H9 (cell line): ENCODE measurements at regions not wholly inside any gene's neighbourhood (a gene's known extent, or its start where the extent isn't known, plus 50 kb on each side); places are given as distances from the start of the nearest gene placed in this dataset.

Experiments used
- DNase-seq: peaks from one replicate; pipeline ENCODE4 v3.0.0-alpha.2; 2017
- H2AFZ ChIP-seq: one replicate; pipeline ENCODE4 v1.6.1; 2013; ENCODE audit warnings: mild to moderate bottlenecking, low read length, control low read depth, moderate library complexity
- H2AK5ac ChIP-seq: 2 replicates; pipeline ENCODE4 v1.6.1; 2013; ENCODE audit warnings: low read length, control low read depth, mixed read lengths; ENCODE audit not compliant: insufficient read length
- H2BK120ac ChIP-seq: one replicate; pipeline ENCODE4 v1.6.1; 2013; ENCODE audit warnings: low read depth, mild to moderate bottlenecking, low read length, control low read depth, inconsistent platforms; ENCODE audit not compliant: poor library complexity, severe bottlenecking
- H2BK12ac ChIP-seq: 2 replicates; pipeline ENCODE4 v1.6.1; 2013; ENCODE audit warnings: low read length, control low read depth, mixed read lengths, low read depth; ENCODE audit not compliant: insufficient read length
- H2BK15ac ChIP-seq: 2 replicates; pipeline ENCODE4 v1.6.1; 2013; ENCODE audit warnings: low read depth, low read length, control low read depth
- H2BK20ac ChIP-seq: one replicate; pipeline ENCODE4 v1.6.1; 2013; ENCODE audit warnings: low read depth, mild to moderate bottlenecking, low read length, control low read depth, inconsistent platforms; ENCODE audit not compliant: poor library complexity, severe bottlenecking
- H2BK5ac ChIP-seq: 2 replicates; pipeline ENCODE4 v1.6.1; 2013; ENCODE audit warnings: low read length, control low read depth, mixed read lengths; ENCODE audit not compliant: insufficient read length
- H3K14ac ChIP-seq: 2 replicates; pipeline ENCODE4 v1.6.1; 2013; ENCODE audit warnings: low read length, control low read depth; ENCODE audit not compliant: insufficient read depth
- H3K18ac ChIP-seq: 2 replicates; pipeline ENCODE4 v1.6.1; 2013; ENCODE audit warnings: low read depth, mild to moderate bottlenecking, mixed read lengths, low read length, control low read depth; ENCODE audit not compliant: insufficient read length
- H3K23ac ChIP-seq: 2 replicates; pipeline ENCODE4 v1.6.1; 2013; ENCODE audit warnings: low read length, control low read depth, mixed read lengths, low read depth; ENCODE audit not compliant: insufficient read length
- H3K23me2 ChIP-seq: 2 replicates; pipeline ENCODE4 v1.6.1; 2013; ENCODE audit warnings: low read depth, mild to moderate bottlenecking, mixed read lengths, low read length, control low read depth; ENCODE audit not compliant: insufficient read length, poor library complexity, severe bottlenecking
- H3K27ac ChIP-seq: 2 replicates; pipeline ENCODE4 v1.5.1; 2013; ENCODE audit warnings: low read length, control low read depth, mixed read lengths, low read depth; ENCODE audit not compliant: insufficient read length
- H3K27me3 ChIP-seq: 2 replicates; pipeline ENCODE4 v1.6.1; 2013; ENCODE audit warnings: low read length, control low read depth, inconsistent platforms; ENCODE audit not compliant: insufficient read depth
- H3K4ac ChIP-seq: 2 replicates; pipeline ENCODE4 v1.6.1; 2013; ENCODE audit warnings: low read depth, mild to moderate bottlenecking, control low read depth, inconsistent platforms, low read length, moderate library complexity
- H3K4me1 ChIP-seq: 2 replicates; pipeline ENCODE4 v1.6.1; 2013; ENCODE audit warnings: low read length, control low read depth, inconsistent platforms; ENCODE audit not compliant: insufficient read depth
- H3K4me2 ChIP-seq: 2 replicates; pipeline ENCODE4 v1.6.1; 2013; ENCODE audit warnings: low read length, control low read depth, mixed read lengths; ENCODE audit not compliant: insufficient read length, insufficient read depth
- H3K56ac ChIP-seq: 2 replicates; pipeline ENCODE4 v1.6.1; 2013; ENCODE audit warnings: low read depth, mild to moderate bottlenecking, mixed read lengths, low read length, control low read depth; ENCODE audit not compliant: insufficient read length
- H3K79me1 ChIP-seq: 2 replicates; pipeline ENCODE4 v1.6.1; 2013; ENCODE audit warnings: low read depth, mild to moderate bottlenecking, moderate library complexity, low read length, control low read depth, inconsistent platforms; ENCODE audit not compliant: insufficient read depth, poor library complexity, severe bottlenecking
- H3K79me2 ChIP-seq: 2 replicates; pipeline ENCODE4 v1.6.1; 2013; ENCODE audit warnings: low read length, control low read depth, inconsistent platforms; ENCODE audit not compliant: insufficient read depth
- H3K9ac ChIP-seq: 2 replicates; pipeline ENCODE4 v1.6.1; 2013; ENCODE audit warnings: low read length, control low read depth, mixed read lengths; ENCODE audit not compliant: insufficient read length; ENCODE audit errors: extremely low read depth
- H3K9me3 ChIP-seq: one replicate; pipeline ENCODE4 v1.6.1; 2013; ENCODE audit warnings: low read depth, low read length, inconsistent platforms; ENCODE audit not compliant: control insufficient read depth
- H3T11ph ChIP-seq: one replicate; pipeline ENCODE4 v1.6.1; 2013; ENCODE audit warnings: mild to moderate bottlenecking, low read length, control low read depth, inconsistent platforms
- H4K20me1 ChIP-seq: one replicate; pipeline ENCODE4 v1.6.1; 2013; ENCODE audit not compliant: control insufficient read depth, insufficient read length, insufficient read depth
- H4K5ac ChIP-seq: 2 replicates; pipeline ENCODE4 v1.6.1; 2013; ENCODE audit warnings: low read depth, mild to moderate bottlenecking, mixed read lengths, low read length, control low read depth; ENCODE audit not compliant: insufficient read length
- H4K8ac ChIP-seq: replicated peaks from 2 replicates; pipeline ENCODE4 v1.6.1; 2013; ENCODE audit warnings: low read length, control low read depth, mixed read lengths, low read depth; ENCODE audit not compliant: insufficient read length
- H4K91ac ChIP-seq: 2 replicates; pipeline ENCODE4 v1.6.1; 2013; ENCODE audit warnings: low read depth, mild to moderate bottlenecking, moderate library complexity, mixed read lengths, low read length, control low read depth; ENCODE audit not compliant: insufficient read length
- H3K27ac Mint-ChIP-seq, 3 experiments: 2 replicates in 2 of 3; 3 replicates in 1 of 3; pipeline ENCODE4 v1.8.0; 2020 to 2021; ENCODE audit warnings: mixed read lengths in 3 of 3, mild to moderate bottlenecking in 1 of 3, moderate library complexity in 1 of 3
- H3K27me3 Mint-ChIP-seq: 2 replicates; pipeline ENCODE4 v1.8.0; 2021; ENCODE audit warnings: low read depth, mild to moderate bottlenecking, moderate library complexity, mixed read lengths
- H3K36me3 Mint-ChIP-seq, 3 experiments: 2 replicates in 2 of 3; 3 replicates in 1 of 3; pipeline ENCODE4 v1.8.0; 2020 to 2021; ENCODE audit warnings: low read depth in 3 of 3, mixed read lengths in 3 of 3; ENCODE audit not compliant: insufficient read depth in 1 of 3
- H3K4me1 Mint-ChIP-seq, 2 experiments: 2 replicates each; pipeline ENCODE4 v1.8.0; 2020; ENCODE audit warnings: mixed read lengths in 2 of 2
- H3K4me3 Mint-ChIP-seq, 2 experiments: 2 replicates in 1 of 2; 3 replicates in 1 of 2; pipeline ENCODE4 v1.8.0; 2020 to 2021; ENCODE audit warnings: mild to moderate bottlenecking in 2 of 2, mixed read lengths in 2 of 2, moderate library complexity in 1 of 2
- H3K9me3 Mint-ChIP-seq, 2 experiments: 2 replicates in 1 of 2; 3 replicates in 1 of 2; pipeline ENCODE4 v1.8.0; 2020; ENCODE audit warnings: mild to moderate bottlenecking in 2 of 2, mixed read lengths in 2 of 2, moderate library complexity in 1 of 2
- CTCF ChIP-seq: fragments of 200-600 bp; sonication (generic); conservative IDR thresholded peaks from 3 replicates; pipeline ENCODE4 v1.8.0; 2021; ENCODE audit warnings: antibody characterized with exemption, mild to moderate bottlenecking
- WGBS: extraction: QIAGEN DNeasy Blood & Tissue Kit; methylation state at CpG from one replicate; pipeline ENCODE4 v1.1.7; 2013; ENCODE audit warnings: missing lambda C conversion rate, low lambda C conversion rate, mixed read lengths; ENCODE audit not compliant: insufficient read length; ENCODE audit errors: extremely low coverage; 5-methylcytosine and 5-hydroxymethylcytosine counted together

- Histone ChIP-seq H3K79me2 (peaks cover 1% of the 10 kb centered on the region; the same call in 1 of the 2 replicates), H3K23ac (no peak overlapping the region), H3K4me2 (no peak overlapping the region), H4K20me1 (no peaks in the 10 kb centered on the region), H4K91ac (no peak overlapping the region), H2BK5ac (no peak overlapping the region), H3K27me3 (no peaks in the 10 kb centered on the region), H2BK12ac (no peak overlapping the region), H2AFZ (no peak overlapping the region), H3K9ac (no peak overlapping the region), H3K56ac (no peak overlapping the region), H3T11ph (no peak overlapping the region), H3K79me1 (no peaks in the 10 kb centered on the region), H2BK20ac (no peak overlapping the region), H2BK15ac (no peak overlapping the region), H4K8ac (no peak overlapping the region), H3K4ac (no peak overlapping the region), H3K14ac (no peak overlapping the region), H2BK120ac (no peak overlapping the region), H3K9me3 (no peaks in the 10 kb centered on the region), H2AK5ac (no peak overlapping the region), H3K23me2 (no peaks in the 10 kb centered on the region), H3K27ac (no peak overlapping the region), H3K4me1 (no peaks in the 10 kb centered on the region; the same call in 1 of the 2 replicates), H4K5ac (no peak overlapping the region), H3K18ac (no peak overlapping the region)
- no peak for DNase-seq
- no peaks in the 10 kb centered on the region for H3K27me3 Mint-ChIP-seq
- H3K4me1 Mint-ChIP-seq, result peaks cover 0 to 5% of the 10 kb centered on the region in 2 experiments; a peak in 1 of 4 replicates
- no CpG with 5 or more reads among the region's 2 CpGs for WGBS
- peaks cover 0 to 2% of the 10 kb centered on the region in 2 experiments; a peak in 1 of 5 replicates for H3K9me3 Mint-ChIP-seq
- no peak overlapping the region for H3K4me3 Mint-ChIP-seq
- no peak overlapping the region for H3K27ac Mint-ChIP-seq
- no peaks in the 10 kb centered on the region for H3K36me3 Mint-ChIP-seq
- no peak for TF ChIP-seq CTCF
Measured at GRCh38 chr13:56349866-56350265, 790.9 kb upstream of the PRR20A start.
